Osteoblast (primary cell): ENCODE measurements at regions not wholly inside any gene's neighbourhood (a gene's known extent, or its start where the extent isn't known, plus 50 kb on each side); places are given as distances from the start of the nearest gene placed in this dataset.

Experiments
- DNase-seq: peaks from one replicate; pipeline ENCODE4 v3.0.0; 2011; ENCODE audit warnings: low spot score, mixed read lengths; ENCODE audit not compliant: insufficient read length; ENCODE audit errors: missing footprints
- H2AFZ ChIP-seq: 2 replicates; pipeline ENCODE4 v1.6.0; 2011; ENCODE audit warnings: mild to moderate bottlenecking, low read length
- H3K27ac ChIP-seq: 2 replicates; pipeline ENCODE4 v1.5.1; 2011; ENCODE audit warnings: mild to moderate bottlenecking, low read depth, low read length, moderate library complexity
- H3K27me3 ChIP-seq: 2 replicates; pipeline ENCODE4 v1.6.0; 2012; ENCODE audit warnings: mild to moderate bottlenecking, control low read depth, inconsistent platforms, low read length, moderate library complexity; ENCODE audit not compliant: insufficient read depth
- H3K36me3 ChIP-seq: 2 replicates; pipeline ENCODE4 v1.5.1; 2011; ENCODE audit warnings: mild to moderate bottlenecking, low read length, control low read depth, moderate library complexity; ENCODE audit not compliant: insufficient read depth
- H3K4me1 ChIP-seq: 2 replicates; pipeline ENCODE4 v1.5.1; 2011; ENCODE audit warnings: mild to moderate bottlenecking, low read length, control low read depth, moderate library complexity; ENCODE audit not compliant: insufficient read depth
- H3K4me2 ChIP-seq: 2 replicates; pipeline ENCODE4 v1.6.0; 2011; ENCODE audit warnings: mild to moderate bottlenecking, low read length; ENCODE audit not compliant: insufficient read depth
- H3K4me3 ChIP-seq: fragments of 200-600 bp; sonication (generic); 3 replicates; pipeline ENCODE4 v1.5.1; 2012; ENCODE audit warnings: mild to moderate bottlenecking, low read length, inconsistent platforms; ENCODE audit not compliant: insufficient read depth
- H3K79me2 ChIP-seq: 2 replicates; pipeline ENCODE4 v1.6.0; 2012; ENCODE audit warnings: mild to moderate bottlenecking, low read length, control low read depth, inconsistent platforms; ENCODE audit not compliant: insufficient read depth
- H3K9me3 ChIP-seq: 2 replicates; pipeline ENCODE4 v1.5.1; 2011; ENCODE audit warnings: low read depth, low read length, control low read depth
- H4K20me1 ChIP-seq: 2 replicates; pipeline ENCODE4 v1.6.0; 2012; ENCODE audit warnings: mild to moderate bottlenecking, low read length, control low read depth; ENCODE audit not compliant: insufficient read depth
- TF ChIP-seq, protein P1 (sequence below): IDR thresholded peaks from 2 replicates; pipeline ENCODE4 v1.5.1; 2011; ENCODE audit warnings: mild to moderate bottlenecking, low read depth, low read length, moderate library complexity; ENCODE audit errors: extremely low read depth

- Histone ChIP-seq H3K27me3 (peaks cover 2% of the 10 kb centered on the region), H3K27ac (peak overlapping the region; percentile 74), H3K36me3 (no peaks in the 10 kb centered on the region), H3K4me1 (peaks cover 62% of the 10 kb centered on the region), H2AFZ (no peak overlapping the region), H3K79me2 (no peaks in the 10 kb centered on the region), H3K4me3 (no peak overlapping the region), H3K9me3 (no peaks in the 10 kb centered on the region), H4K20me1 (no peaks in the 10 kb centered on the region), H3K4me2 (peak overlapping the region; percentile 38)
- TF ChIP-seq, protein P1, sequence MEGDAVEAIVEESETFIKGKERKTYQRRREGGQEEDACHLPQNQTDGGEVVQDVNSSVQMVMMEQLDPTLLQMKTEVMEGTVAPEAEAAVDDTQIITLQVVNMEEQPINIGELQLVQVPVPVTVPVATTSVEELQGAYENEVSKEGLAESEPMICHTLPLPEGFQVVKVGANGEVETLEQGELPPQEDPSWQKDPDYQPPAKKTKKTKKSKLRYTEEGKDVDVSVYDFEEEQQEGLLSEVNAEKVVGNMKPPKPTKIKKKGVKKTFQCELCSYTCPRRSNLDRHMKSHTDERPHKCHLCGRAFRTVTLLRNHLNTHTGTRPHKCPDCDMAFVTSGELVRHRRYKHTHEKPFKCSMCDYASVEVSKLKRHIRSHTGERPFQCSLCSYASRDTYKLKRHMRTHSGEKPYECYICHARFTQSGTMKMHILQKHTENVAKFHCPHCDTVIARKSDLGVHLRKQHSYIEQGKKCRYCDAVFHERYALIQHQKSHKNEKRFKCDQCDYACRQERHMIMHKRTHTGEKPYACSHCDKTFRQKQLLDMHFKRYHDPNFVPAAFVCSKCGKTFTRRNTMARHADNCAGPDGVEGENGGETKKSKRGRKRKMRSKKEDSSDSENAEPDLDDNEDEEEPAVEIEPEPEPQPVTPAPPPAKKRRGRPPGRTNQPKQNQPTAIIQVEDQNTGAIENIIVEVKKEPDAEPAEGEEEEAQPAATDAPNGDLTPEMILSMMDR = no peak
- peak; percentile 92 for DNase-seq
Measured at GRCh38 chr15:70504299-70504951, 258.9 kb downstream of the UACA start.

DNA sequence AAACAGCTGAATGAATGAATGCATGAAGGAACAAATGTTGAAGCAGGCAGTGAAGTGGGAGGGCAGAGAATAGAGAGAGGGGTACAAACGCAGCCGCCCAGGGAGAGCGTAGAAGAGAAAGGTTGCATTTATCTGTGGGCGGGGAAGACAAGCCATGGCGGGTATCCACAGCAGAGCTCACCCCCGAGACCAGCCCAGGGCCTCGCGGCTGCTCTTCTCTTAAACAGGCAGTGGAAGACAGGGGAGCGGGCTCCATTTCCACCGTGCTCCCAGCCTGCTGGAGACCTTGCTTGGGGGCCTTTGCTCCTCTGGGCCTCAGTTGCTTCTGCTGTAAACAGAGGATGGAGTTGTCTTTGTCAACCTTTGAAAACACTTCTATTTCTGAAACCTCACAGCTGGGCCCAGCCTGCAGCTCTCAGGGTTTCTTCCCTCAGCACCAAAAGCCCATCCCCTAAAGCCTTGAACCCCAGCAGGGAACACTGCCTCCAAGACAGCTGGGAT lies 259.5 kb downstream of the UACA start:
- TF ChIP-seq, protein P1 = no peak
- peaks cover 56% of the 10 kb centered on the region for H3K4me1 ChIP-seq

GRCh38 chr15:70503073-70503745 lies 260.1 kb downstream of the UACA start:
- H3K4me1 ChIP-seq = peaks cover 50% of the 10 kb centered on the region
- no peaks in the 10 kb centered on the region for H3K79me2 ChIP-seq
- H3K9me3 ChIP-seq = no peaks in the 10 kb centered on the region
- DNase-seq = no peak
- no peaks in the 10 kb centered on the region for H4K20me1 ChIP-seq
- no peaks in the 10 kb centered on the region for H3K36me3 ChIP-seq
- peaks cover 2% of the 10 kb centered on the region for H3K27me3 ChIP-seq
- H3K4me3 ChIP-seq = no peak overlapping the region
- TF ChIP-seq, protein P1 = no peak
- no peak overlapping the region for H2AFZ ChIP-seq
- H3K4me2 ChIP-seq = no peak overlapping the region
- H3K27ac ChIP-seq = no peak overlapping the region

More for the DNA sequence above, 259.5 kb downstream of the UACA start:
- H3K9me3 ChIP-seq = no peaks in the 10 kb centered on the region
- H3K79me2 ChIP-seq = no peaks in the 10 kb centered on the region
- no peaks in the 10 kb centered on the region for H3K36me3 ChIP-seq
- no peak for DNase-seq
- peak overlapping the region; percentile 38 for H3K4me2 ChIP-seq
- no peaks in the 10 kb centered on the region for H4K20me1 ChIP-seq
- H2AFZ ChIP-seq = no peak overlapping the region
- H3K27me3 ChIP-seq = peaks cover 2% of the 10 kb centered on the region
- peak overlapping the region; percentile 74 for H3K27ac ChIP-seq
- H3K4me3 ChIP-seq = no peak overlapping the region

DNA sequence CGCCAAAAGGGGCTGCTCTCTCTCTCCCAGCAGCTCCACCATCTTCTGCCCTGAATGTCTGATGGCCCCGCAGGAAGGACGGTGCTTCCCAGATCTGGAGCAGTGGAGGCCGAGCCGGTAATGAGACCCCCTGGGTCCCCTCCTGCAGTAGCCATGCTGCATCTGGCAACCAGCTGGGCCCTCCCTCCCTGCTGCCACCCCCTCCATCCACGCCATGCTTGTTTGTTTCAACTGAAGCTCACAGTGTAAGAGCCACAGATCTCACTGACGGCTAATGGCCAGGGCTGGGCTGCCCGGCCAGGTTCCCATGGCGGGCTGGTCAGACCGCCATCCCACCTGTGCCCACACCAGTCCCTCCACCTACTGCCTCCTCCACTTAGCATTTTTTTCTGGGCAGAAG lies 260.8 kb downstream of the UACA start:
- no peak for DNase-seq
- Histone ChIP-seq H3K4me1 (peaks cover 44% of the 10 kb centered on the region), H4K20me1 (no peaks in the 10 kb centered on the region), H3K4me3 (no peak overlapping the region), H3K27ac (no peak overlapping the region), H3K79me2 (no peaks in the 10 kb centered on the region), H3K9me3 (no peaks in the 10 kb centered on the region), H3K27me3 (peaks cover 2% of the 10 kb centered on the region), H3K36me3 (no peaks in the 10 kb centered on the region), H2AFZ (no peak overlapping the region), H3K4me2 (no peak overlapping the region)
- TF ChIP-seq, protein P1 = no peak
